Activated CD4-positive, alpha-beta memory T cell treated with anti-CD3 and anti-CD28 coated beads, Interleukin-2, amount 10 ng/mL, durations not matched to agents 7 days and 5 days (primary cell): ENCODE measurements at regions not wholly inside any gene's neighbourhood (a gene's known extent, or its start where the extent isn't known, plus 50 kb on each side); places are given as distances from the start of the nearest gene placed in this dataset.

Source experiments
- CTCF ChIA-PET: fragments of 350-600 bp; sonication (Branson Sonifier 250); formaldehyde crosslinking; loops from one replicate; lab custom pipeline; 2021; ENCODE audit warnings: antibody characterized with exemption, inconsistent platforms; lab: Charles Lee
- POLR2A ChIA-PET: fragments of 350-600 bp; sonication (Branson Sonifier 250); formaldehyde crosslinking; loops from one replicate; lab custom pipeline; 2021; ENCODE audit warnings: antibody characterized with exemption; lab: Charles Lee
- DNase-seq: peaks from one replicate; pipeline ENCODE4 v3.0.0-alpha.2; 2020
- H3K27ac Mint-ChIP-seq: one replicate; pipeline ENCODE4 v1.8.0; 2021; ENCODE audit warnings: mild to moderate bottlenecking, mixed read lengths
- H3K27me3 Mint-ChIP-seq: one replicate; pipeline ENCODE4 v1.8.0; 2021; ENCODE audit warnings: mixed read lengths
- H3K36me3 Mint-ChIP-seq: one replicate; pipeline ENCODE4 v1.8.0; 2021; ENCODE audit warnings: low read depth, mixed read lengths
- H3K4me1 Mint-ChIP-seq: one replicate; pipeline ENCODE4 v1.8.0; 2021; ENCODE audit warnings: mixed read lengths
- H3K4me3 Mint-ChIP-seq: one replicate; pipeline ENCODE4 v1.8.0; 2021; ENCODE audit warnings: mild to moderate bottlenecking, mixed read lengths
- H3K9me3 Mint-ChIP-seq: one replicate; pipeline ENCODE4 v1.8.0; 2021; ENCODE audit warnings: mixed read lengths

- Mint-ChIP-seq H3K4me3 (no peak overlapping the region), H3K36me3 (no peaks in the 10 kb centered on the region), H3K27me3 (no peaks in the 10 kb centered on the region), H3K9me3 (no peaks in the 10 kb centered on the region), H3K27ac (no peak overlapping the region), H3K4me1 (no peaks in the 10 kb centered on the region)
- CTCF ChIA-PET, result no interaction called here
- POLR2A ChIA-PET, result no interaction called here
- no peak for DNase-seq
These were observed 131.0 kb downstream of the PDGFRA start for GRCh38 chr4:54359919-54360650.

GRCh38 chr4:54363037-54363436 lies 133.9 kb downstream of the PDGFRA start:
- POLR2A ChIA-PET, result no interaction called here
- Mint-ChIP-seq H3K27me3 (no peaks in the 10 kb centered on the region), H3K4me1 (no peaks in the 10 kb centered on the region), H3K36me3 (no peaks in the 10 kb centered on the region), H3K4me3 (no peak overlapping the region), H3K9me3 (no peaks in the 10 kb centered on the region), H3K27ac (no peak overlapping the region)
- CTCF ChIA-PET, result no interaction called here
- no peak for DNase-seq

- DNase-seq, result no peak
- CTCF ChIA-PET, result interaction anchor here (0.5 kb wide), 1 partner anchor 17 kb away, joined by 5 read pairs; no protein-coding TSS in a partner anchor
- H3K27me3 Mint-ChIP-seq, result peaks cover 2% of the 10 kb centered on the region
- no peaks in the 10 kb centered on the region for H3K4me1 Mint-ChIP-seq
- POLR2A ChIA-PET, result no interaction called here
- no peak overlapping the region for H3K4me3 Mint-ChIP-seq
- no peak overlapping the region for H3K27ac Mint-ChIP-seq
- H3K9me3 Mint-ChIP-seq, result no peaks in the 10 kb centered on the region
- H3K36me3 Mint-ChIP-seq, result no peaks in the 10 kb centered on the region
These were observed 136.6 kb downstream of the PDGFRA start for GRCh38 chr4:54365691-54366090.

- ChIA-PET POLR2A (no interaction called here), CTCF (no interaction called here)
- H3K4me1 Mint-ChIP-seq, result no peaks in the 10 kb centered on the region
- H3K36me3 Mint-ChIP-seq, result no peaks in the 10 kb centered on the region
- no peak for DNase-seq
- H3K27me3 Mint-ChIP-seq, result peaks cover 2% of the 10 kb centered on the region
- no peaks in the 10 kb centered on the region for H3K9me3 Mint-ChIP-seq
- H3K27ac Mint-ChIP-seq, result no peak overlapping the region
- no peak overlapping the region for H3K4me3 Mint-ChIP-seq
These were observed 138.0 kb downstream of the PDGFRA start for GRCh38 chr4:54367059-54367458.

DNA sequence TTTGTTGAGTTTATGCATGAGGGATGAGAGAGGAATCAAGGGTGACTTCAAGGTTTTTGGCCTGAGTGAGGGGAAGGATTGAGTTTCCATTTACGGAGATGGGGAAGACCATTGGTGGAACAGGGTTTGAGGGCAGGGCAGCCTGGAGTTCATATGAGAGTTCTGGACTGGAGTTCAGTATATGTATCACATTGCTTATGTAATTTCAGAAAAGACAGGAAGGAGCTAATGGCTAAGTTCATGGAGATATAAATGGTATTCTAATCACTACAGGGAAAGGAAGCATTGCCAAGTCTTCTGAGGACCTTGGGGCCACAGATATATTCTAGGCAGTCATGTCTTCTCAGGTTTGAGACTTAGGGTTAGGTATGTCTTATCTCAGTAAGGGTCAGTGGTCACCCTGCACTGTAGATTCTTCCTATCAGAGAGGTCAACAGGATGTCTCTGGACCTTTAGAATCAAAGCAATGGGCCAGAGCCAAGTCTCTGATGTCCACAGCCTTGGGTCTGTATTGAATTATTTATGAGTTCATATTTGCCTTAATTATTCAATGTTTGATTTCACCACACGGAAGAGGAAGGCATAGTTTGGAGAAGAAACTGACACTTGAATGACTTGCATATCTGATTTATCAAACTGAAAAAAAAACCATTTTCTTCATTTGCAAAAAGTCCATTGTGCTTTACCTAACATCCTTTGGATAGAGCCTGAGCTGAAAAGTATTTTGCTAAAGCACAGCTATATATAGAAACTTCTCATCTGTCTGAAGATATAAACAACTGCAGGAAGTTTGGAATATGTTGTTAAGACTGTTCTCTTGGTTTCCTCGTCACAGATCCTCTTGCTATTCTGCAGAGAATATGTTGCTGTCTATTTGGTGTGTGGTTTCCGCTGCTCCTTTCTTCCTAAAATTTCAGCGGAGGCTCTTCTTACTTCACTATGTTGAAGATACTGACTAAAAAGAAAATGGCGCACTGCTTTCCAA lies 139.5 kb downstream of the PDGFRA start:
- ChIA-PET POLR2A (no interaction called here), CTCF (no interaction called here)
- no peak for DNase-seq
- no peak overlapping the region for H3K4me3 Mint-ChIP-seq
- no peaks in the 10 kb centered on the region for H3K36me3 Mint-ChIP-seq
- H3K27me3 Mint-ChIP-seq, result peaks cover 2% of the 10 kb centered on the region
- no peak overlapping the region for H3K27ac Mint-ChIP-seq
- H3K9me3 Mint-ChIP-seq, result no peaks in the 10 kb centered on the region
- H3K4me1 Mint-ChIP-seq, result no peaks in the 10 kb centered on the region

GRCh38 chr4:54371173-54371572 lies 142.1 kb downstream of the PDGFRA start:
- H3K36me3 Mint-ChIP-seq, result no peaks in the 10 kb centered on the region

DNA sequence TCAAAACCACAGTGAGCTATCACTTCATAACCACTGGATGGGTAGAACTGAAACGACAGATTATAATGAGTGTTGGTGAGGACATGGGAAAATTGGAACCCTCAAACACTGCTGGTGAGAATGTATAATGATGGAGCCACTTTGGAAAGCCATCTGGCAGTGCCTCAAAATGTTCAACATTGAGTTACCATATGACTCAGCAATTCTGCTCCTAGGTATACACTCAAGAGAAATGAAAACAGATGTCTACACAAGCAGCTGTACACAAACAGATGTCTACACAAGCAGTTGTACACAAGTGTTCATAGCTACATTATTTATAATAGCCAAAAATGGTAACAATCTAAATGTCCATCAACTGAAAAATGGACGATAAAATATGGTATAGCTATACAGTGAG lies 143.9 kb downstream of the PDGFRA start:
- Mint-ChIP-seq H3K9me3 (no peaks in the 10 kb centered on the region), H3K4me3 (no peak overlapping the region), H3K27me3 (peaks cover 4% of the 10 kb centered on the region), H3K4me1 (no peaks in the 10 kb centered on the region), H3K36me3 (no peaks in the 10 kb centered on the region), H3K27ac (no peak overlapping the region)
- ChIA-PET CTCF (no interaction called here), POLR2A (no interaction called here)
- DNase-seq, result no peak

More at GRCh38 chr4:54371173-54371572, 142.1 kb downstream of the PDGFRA start:
- CTCF ChIA-PET, result no interaction called here
- Mint-ChIP-seq H3K27me3 (peaks cover 2% of the 10 kb centered on the region), H3K4me1 (no peaks in the 10 kb centered on the region), H3K27ac (no peak overlapping the region), H3K9me3 (no peaks in the 10 kb centered on the region), H3K4me3 (no peak overlapping the region)
- no peak for DNase-seq
- POLR2A ChIA-PET, result no interaction called here

GRCh38 chr4:54373718-54374210 lies 144.7 kb downstream of the PDGFRA start:
- Mint-ChIP-seq H3K27me3 (peaks cover 4% of the 10 kb centered on the region), H3K4me3 (no peak overlapping the region), H3K9me3 (no peaks in the 10 kb centered on the region), H3K4me1 (no peaks in the 10 kb centered on the region), H3K27ac (no peak overlapping the region), H3K36me3 (no peaks in the 10 kb centered on the region)
- ChIA-PET POLR2A (no interaction called here), CTCF (no interaction called here)
- DNase-seq, result no peak

DNA sequence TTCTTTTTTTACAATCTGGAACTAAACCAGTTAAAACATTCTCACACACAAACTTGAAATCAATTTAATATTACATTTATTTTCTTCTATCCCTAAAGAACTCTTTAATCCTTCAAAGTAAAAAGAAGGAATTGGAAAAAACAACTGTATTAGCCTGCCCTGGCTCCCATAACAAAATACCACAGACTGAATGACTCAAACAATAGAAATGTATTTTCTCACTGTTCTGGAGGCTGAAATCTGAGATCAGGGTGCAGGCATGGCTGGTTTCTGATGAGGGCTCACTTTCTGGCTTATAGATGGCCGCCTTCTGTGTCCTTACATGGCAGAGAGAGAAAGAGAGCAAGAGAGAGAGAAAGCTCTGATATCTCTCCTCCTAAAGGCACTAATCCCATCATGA lies 149.4 kb downstream of the PDGFRA start:
- ChIA-PET CTCF (no interaction called here), POLR2A (no interaction called here)
- Mint-ChIP-seq H3K27me3 (peaks cover 2% of the 10 kb centered on the region), H3K9me3 (no peaks in the 10 kb centered on the region), H3K36me3 (no peaks in the 10 kb centered on the region), H3K4me1 (peaks cover 6% of the 10 kb centered on the region), H3K4me3 (no peak overlapping the region), H3K27ac (no peak overlapping the region)
- no peak for DNase-seq

- ChIA-PET POLR2A (no interaction called here), CTCF (interaction anchor here (0.7 kb wide), 1 partner anchor 870 kb away, joined by 3 read pairs; no protein-coding TSS in a partner anchor)
- peaks cover 2% of the 10 kb centered on the region for H3K27me3 Mint-ChIP-seq
- H3K27ac Mint-ChIP-seq, result no peak overlapping the region
- H3K4me3 Mint-ChIP-seq, result no peak overlapping the region
- no peaks in the 10 kb centered on the region for H3K36me3 Mint-ChIP-seq
- no peaks in the 10 kb centered on the region for H3K9me3 Mint-ChIP-seq
- H3K4me1 Mint-ChIP-seq, result peaks cover 6% of the 10 kb centered on the region
- DNase-seq, result no peak
These were observed 155.1 kb downstream of the PDGFRA start for GRCh38 chr4:54384152-54384551.

DNA sequence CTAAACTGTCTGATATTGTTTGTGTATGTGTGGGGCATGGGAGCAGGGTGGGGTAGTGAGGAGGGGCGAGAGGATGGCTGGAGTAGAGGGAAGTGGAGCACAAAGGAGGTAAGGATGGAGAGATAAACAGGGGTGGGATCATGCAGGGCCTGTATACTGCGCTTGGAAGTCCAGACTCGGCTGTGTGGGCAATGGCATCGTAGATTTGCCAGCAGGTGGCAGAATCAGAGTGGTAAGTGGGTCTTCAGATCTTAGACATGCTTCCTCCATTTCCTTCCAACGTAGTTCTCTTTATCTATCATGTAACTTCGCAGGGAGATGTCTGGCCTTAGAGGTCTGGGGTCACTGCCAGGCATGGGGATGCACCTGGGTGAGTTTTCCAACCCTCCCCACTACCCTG lies 155.5 kb downstream of the PDGFRA start:
- no peaks in the 10 kb centered on the region for H3K36me3 Mint-ChIP-seq
- peaks cover 2% of the 10 kb centered on the region for H3K27me3 Mint-ChIP-seq
- no peak overlapping the region for H3K27ac Mint-ChIP-seq
- DNase-seq, result no peak
- CTCF ChIA-PET, result no interaction called here
- H3K9me3 Mint-ChIP-seq, result no peaks in the 10 kb centered on the region
- no peak overlapping the region for H3K4me3 Mint-ChIP-seq
- POLR2A ChIA-PET, result no interaction called here
- peaks cover 6% of the 10 kb centered on the region for H3K4me1 Mint-ChIP-seq

DNA sequence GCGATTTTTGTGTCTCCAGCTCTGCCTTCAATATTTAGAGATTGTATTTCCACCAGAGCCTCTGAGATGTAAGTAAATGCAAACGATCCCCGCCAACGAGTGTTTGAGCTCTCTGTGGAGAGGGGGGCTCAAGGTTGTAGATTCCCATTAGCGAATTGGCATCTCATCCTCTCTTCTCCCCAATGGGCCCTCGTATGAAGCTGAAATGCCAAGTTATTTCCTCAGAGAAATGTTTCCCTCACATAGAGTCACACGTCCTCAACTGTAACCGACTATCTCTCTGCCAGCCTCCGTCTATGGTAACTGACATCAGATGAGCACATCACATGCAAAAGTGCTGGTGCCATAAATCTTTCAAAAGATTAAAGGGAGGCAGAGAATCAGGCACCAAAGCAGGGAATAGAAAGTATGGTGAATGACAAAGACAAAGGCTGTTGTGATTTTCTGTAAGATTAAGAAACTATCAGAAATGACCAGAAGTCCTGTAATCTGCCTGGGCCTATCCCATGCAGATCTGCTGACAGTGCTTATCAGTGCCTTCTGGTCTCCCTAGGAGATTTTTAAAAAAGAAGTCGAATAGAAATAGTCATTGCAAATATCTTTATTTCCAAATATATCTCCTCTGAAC lies 157.1 kb downstream of the PDGFRA start:
- CTCF ChIA-PET, result no interaction called here
- no peak for DNase-seq
- no peak overlapping the region for H3K4me3 Mint-ChIP-seq
- no peaks in the 10 kb centered on the region for H3K9me3 Mint-ChIP-seq
- H3K27ac Mint-ChIP-seq, result no peak overlapping the region
- POLR2A ChIA-PET, result no interaction called here
- H3K27me3 Mint-ChIP-seq, result peaks cover 2% of the 10 kb centered on the region
- no peaks in the 10 kb centered on the region for H3K36me3 Mint-ChIP-seq
- peaks cover 6% of the 10 kb centered on the region for H3K4me1 Mint-ChIP-seq

DNA sequence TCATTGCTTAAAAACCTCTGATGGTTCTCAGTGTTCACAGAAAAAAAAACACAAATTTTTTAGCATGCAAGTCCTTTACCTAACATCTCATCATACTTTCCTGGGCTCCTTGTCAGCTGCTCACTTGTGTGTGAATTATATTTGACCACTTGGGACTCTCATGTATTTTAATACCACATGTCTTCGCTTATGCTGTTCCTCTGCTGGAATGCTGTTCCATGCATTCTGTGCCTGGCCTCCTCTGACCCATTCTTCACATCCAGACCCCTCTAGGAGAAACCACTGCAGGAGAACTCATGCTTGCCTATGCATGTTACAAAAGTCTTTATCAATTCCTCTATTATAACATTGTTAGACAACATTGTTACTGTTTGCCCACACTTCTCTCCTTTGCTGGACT lies 157.6 kb downstream of the PDGFRA start:
- POLR2A ChIA-PET, result no interaction called here
- no peaks in the 10 kb centered on the region for H3K36me3 Mint-ChIP-seq
- no peak for DNase-seq
- no peak overlapping the region for H3K4me3 Mint-ChIP-seq
- H3K27ac Mint-ChIP-seq, result no peak overlapping the region
- peaks cover 6% of the 10 kb centered on the region for H3K4me1 Mint-ChIP-seq
- CTCF ChIA-PET, result no interaction called here
- peaks cover 2% of the 10 kb centered on the region for H3K27me3 Mint-ChIP-seq
- H3K9me3 Mint-ChIP-seq, result no peaks in the 10 kb centered on the region
